HCT116 (cell line): ENCODE measurements at regions not wholly inside any gene's neighbourhood (a gene's known extent, or its start where the extent isn't known, plus 50 kb on each side); places are given as distances from the start of the nearest gene placed in this dataset.

ENCODE experiments used
- ATAC-seq: fragments of 200-7000 bp; cut with Tn5 transposase; 2 replicates; pipeline ENCODE4 v1.9.1; 2020; ENCODE audit warnings: mild to moderate bottlenecking, moderate library complexity
- BruUV-seq: library from RNA; stranded (reverse); fragments of 400-500 nt; replicated peaks from 2 replicates; lab custom pipeline; 2021; lab: Mats Ljungman, UMichigan
- CTCF ChIA-PET: fragments of 300-600 bp; sonication (Branson Sonifier 250); formaldehyde crosslinking; loops from one replicate; lab custom pipeline; 2021; ENCODE audit warnings: antibody characterized with exemption; lab: Charles Lee
- POLR2A ChIA-PET: fragments of 300-600, 350-600 bp; sonication (Branson Sonifier 250); formaldehyde crosslinking; loops from one replicate; lab custom pipeline; 2021; ENCODE audit warnings: antibody characterized with exemption; lab: Charles Lee
- RAD21 ChIA-PET, 2 experiments: fragments of 300-600 bp; sonication (Branson Sonifier 250); formaldehyde crosslinking; loops; one replicate each; lab custom pipeline; 2023; ENCODE audit warnings: low total read pairs in 2 of 2; ENCODE audit not compliant: uncharacterized antibody in 2 of 2, unreplicated experiment in 2 of 2, low non-redundant PET in 1 of 2; lab: Charles Lee
- DNase-seq: peaks from one replicate; pipeline ENCODE4 v3.0.0-alpha.2; 2010; ENCODE audit warnings: low read depth, low spot score
- H2AFZ ChIP-seq: fragments of 200-600 bp; shearing (Covaris generic), sonication (generic); 2 replicates; pipeline ENCODE4 v1.6.1; 2017; ENCODE audit warnings: low read depth, mixed run types, mixed read lengths, antibody characterized with exemption, low read length; ENCODE audit not compliant: poor library complexity, severe bottlenecking
- H3K27ac ChIP-seq: 2 replicates; pipeline ENCODE4 v1.5.1; 2012; ENCODE audit warnings: low read depth, low read length
- H3K27me3 ChIP-seq: fragments of 200-600 bp; sonication (generic); 2 replicates; pipeline ENCODE4 v1.6.1; 2016; ENCODE audit warnings: mixed run types, low read length, mixed read lengths; ENCODE audit not compliant: insufficient read depth
- H3K36me3 ChIP-seq, 2 experiments: fragments of 200-500 bp in 1 of 2; fragments of 200-600 bp in 1 of 2; sonication (Bioruptor generic) in 1 of 2; sonication (generic) in 1 of 2; 2 replicates each; pipeline versions ENCODE4 v1.5.1 to v1.6.1; 2014 to 2016; ENCODE audit warnings: low read length in 2 of 2, inconsistent platforms in 1 of 2, mixed read lengths in 1 of 2, mixed run types in 1 of 2; ENCODE audit not compliant: insufficient read depth in 2 of 2, control insufficient read depth in 1 of 2
- H3K4me1 ChIP-seq, 2 experiments: fragments of 200-600 bp in 1 of 2; sonication (generic) in 1 of 2; 2 replicates each; pipeline versions ENCODE4 v1.5.1 to v1.6.1; 2012 to 2017; ENCODE audit warnings: low read length in 2 of 2, inconsistent platforms in 1 of 2, mild to moderate bottlenecking in 1 of 2, mixed read lengths in 1 of 2, mixed run types in 1 of 2, moderate library complexity in 1 of 2; ENCODE audit not compliant: insufficient read depth in 2 of 2, control insufficient read depth in 1 of 2
- H3K4me2 ChIP-seq: fragments of 200-600 bp; sonication (generic); 2 replicates; pipeline ENCODE4 v1.6.1; 2017; ENCODE audit warnings: mixed run types, low read length, mixed read lengths
- H3K4me3 ChIP-seq, 2 experiments: fragments of 200-600 bp in 1 of 2; sonication (generic) in 1 of 2; replicated peaks in 1 of 2; 2 replicates each; pipeline ENCODE4 v1.5.1; 2011 to 2016; ENCODE audit warnings: low read length in 2 of 2, control low read depth in 1 of 2, low read depth in 1 of 2, mild to moderate bottlenecking in 1 of 2, mixed read lengths in 1 of 2, mixed run types in 1 of 2
- H3K79me2 ChIP-seq: fragments of 200-600 bp; sonication (generic); 2 replicates; pipeline ENCODE4 v1.6.1; 2017; ENCODE audit warnings: mild to moderate bottlenecking, mixed run types, low read length, moderate library complexity, mixed read lengths; ENCODE audit not compliant: insufficient read depth
- H3K9ac ChIP-seq: fragments of 200-600 bp; sonication (generic); 2 replicates; pipeline ENCODE4 v1.6.1; 2016; ENCODE audit warnings: low read length, mixed read lengths
- H3K9me2 ChIP-seq: fragments of 200-600 bp; sonication (generic), shearing (Covaris generic); 2 replicates; pipeline ENCODE4 v1.6.1; 2017; ENCODE audit warnings: mixed run types, mild to moderate bottlenecking, moderate library complexity; ENCODE audit not compliant: insufficient read depth
- H3K9me3 ChIP-seq, 2 experiments: fragments of 200-500 bp in 1 of 2; fragments of 200-600 bp in 1 of 2; sonication (Bioruptor generic) in 1 of 2; sonication (generic) in 1 of 2; 2 replicates each; pipeline ENCODE4 v1.6.1; 2014 to 2017; ENCODE audit warnings: low read length in 2 of 2, mixed read lengths in 2 of 2, inconsistent platforms in 1 of 2, low read depth in 1 of 2, mild to moderate bottlenecking in 1 of 2, mixed run types in 1 of 2, moderate library complexity in 1 of 2; ENCODE audit not compliant: control insufficient read depth in 1 of 2, insufficient read depth in 1 of 2
- H4K20me1 ChIP-seq: fragments of 200-600 bp; sonication (generic), shearing (Covaris generic); 2 replicates; pipeline ENCODE4 v1.6.1; 2017; ENCODE audit warnings: mixed run types, mild to moderate bottlenecking, moderate library complexity; ENCODE audit not compliant: insufficient read depth
- CBX3 ChIP-seq: IDR thresholded peaks from 2 replicates; pipeline ENCODE4 v1.6.1; 2012; ENCODE audit warnings: low read depth
- ELF1 ChIP-seq: IDR thresholded peaks from 2 replicates; pipeline ENCODE4 v1.6.1; 2012; ENCODE audit warnings: low read depth, borderline replicate concordance
- EZH2 ChIP-seq: fragments of 200-600 bp; sonication (generic); IDR thresholded peaks from 2 replicates; pipeline ENCODE4 v1.6.1; 2017; ENCODE audit warnings: antibody characterized with exemption, mixed run types
- FOSL1 ChIP-seq: IDR thresholded peaks from 2 replicates; pipeline ENCODE4 v1.6.1; 2012; ENCODE audit warnings: low read depth
- POLR2A ChIP-seq: IDR thresholded peaks from 2 replicates; pipeline ENCODE4 v1.7.0; 2011; ENCODE audit warnings: borderline replicate concordance; ENCODE audit not compliant: insufficient read depth, insufficient read length; ENCODE audit errors: extremely low read depth
- RAD21 ChIP-seq: IDR thresholded peaks from 2 replicates; pipeline ENCODE4 v1.6.1; 2012; ENCODE audit warnings: low read depth, mild to moderate bottlenecking
- SIN3A ChIP-seq: IDR thresholded peaks from 2 replicates; pipeline ENCODE4 v1.6.1; 2012; ENCODE audit warnings: low read depth
- SP1 ChIP-seq: IDR thresholded peaks from 2 replicates; pipeline ENCODE4 v1.6.1; 2012; ENCODE audit warnings: low read depth
- SRF ChIP-seq: IDR thresholded peaks from 2 replicates; pipeline ENCODE4 v1.6.1; 2012; ENCODE audit warnings: low read depth
- YY1 ChIP-seq: IDR thresholded peaks from 2 replicates; pipeline ENCODE4 v1.6.1; 2011; ENCODE audit warnings: low read length, low read depth, moderate library complexity, mild to moderate bottlenecking; ENCODE audit not compliant: insufficient replicate concordance; ENCODE audit errors: extremely low read depth
- ZFX ChIP-seq: fragments of 450-650 bp; IDR thresholded peaks from 2 replicates; pipeline ENCODE4 v1.6.1; 2017
- ZNF274 ChIP-seq: fragments of 200-500 bp; sonication (Bioruptor generic); IDR thresholded peaks from 2 replicates; pipeline ENCODE4 v1.6.1; 2014; ENCODE audit warnings: mild to moderate bottlenecking, low read depth, low read length, inconsistent platforms
- intact Hi-C: fragments of 100-400 bp; cut with micrococcal nuclease; formaldehyde crosslinking; loops from 2 replicates; pipeline ENCODE4 v1.10.0; 2022
- TF ChIP-seq, protein P1 (sequence below): IDR thresholded peaks from 2 replicates; pipeline ENCODE4 v1.6.1; 2012; ENCODE audit warnings: low read depth
- TF ChIP-seq, protein P2 (sequence below), 3 experiments: fragments of 200-600 bp in 1 of 3; sonication (generic) in 1 of 3; IDR thresholded peaks in 2 of 3; conservative IDR thresholded peaks in 1 of 3; 2 replicates each; pipeline ENCODE4 v1.5.1; 2012 to 2017; ENCODE audit warnings: low read depth in 2 of 3, low read length in 2 of 3, antibody characterized with exemption in 1 of 3, borderline replicate concordance in 1 of 3, control low read depth in 1 of 3, mild to moderate bottlenecking in 1 of 3, mixed read lengths in 1 of 3, mixed run types in 1 of 3, moderate library complexity in 1 of 3; ENCODE audit not compliant: insufficient read depth in 1 of 3

DNA sequence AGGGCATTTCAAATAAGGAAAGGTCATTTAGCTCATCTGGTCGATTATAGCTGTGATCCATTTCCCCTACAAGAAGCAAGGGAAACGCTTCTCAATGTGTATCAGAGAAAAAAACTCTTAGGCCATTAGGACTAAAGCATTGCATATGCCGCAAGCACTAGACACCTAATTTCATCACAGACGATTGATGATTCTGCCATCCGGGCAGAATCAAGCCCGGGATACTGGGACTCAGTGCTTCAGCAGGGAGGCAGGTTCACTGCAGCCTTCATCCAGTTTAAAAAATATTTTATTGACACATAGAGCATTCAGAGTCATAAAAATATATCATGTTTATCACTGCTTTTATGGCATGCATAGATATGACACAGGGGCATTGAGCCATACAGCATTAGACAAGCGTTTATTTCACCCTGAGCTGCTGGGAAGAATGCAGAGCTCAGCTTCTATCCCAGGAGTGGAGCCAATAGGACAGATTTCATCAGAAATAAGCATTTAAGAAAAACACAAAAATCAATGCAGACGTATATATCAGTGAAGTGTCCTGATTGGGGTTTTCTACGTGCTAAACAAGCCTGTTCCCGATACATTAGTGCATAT lies 806.9 kb downstream of the GALC start (continued):
- TF ChIP-seq, protein P1, sequence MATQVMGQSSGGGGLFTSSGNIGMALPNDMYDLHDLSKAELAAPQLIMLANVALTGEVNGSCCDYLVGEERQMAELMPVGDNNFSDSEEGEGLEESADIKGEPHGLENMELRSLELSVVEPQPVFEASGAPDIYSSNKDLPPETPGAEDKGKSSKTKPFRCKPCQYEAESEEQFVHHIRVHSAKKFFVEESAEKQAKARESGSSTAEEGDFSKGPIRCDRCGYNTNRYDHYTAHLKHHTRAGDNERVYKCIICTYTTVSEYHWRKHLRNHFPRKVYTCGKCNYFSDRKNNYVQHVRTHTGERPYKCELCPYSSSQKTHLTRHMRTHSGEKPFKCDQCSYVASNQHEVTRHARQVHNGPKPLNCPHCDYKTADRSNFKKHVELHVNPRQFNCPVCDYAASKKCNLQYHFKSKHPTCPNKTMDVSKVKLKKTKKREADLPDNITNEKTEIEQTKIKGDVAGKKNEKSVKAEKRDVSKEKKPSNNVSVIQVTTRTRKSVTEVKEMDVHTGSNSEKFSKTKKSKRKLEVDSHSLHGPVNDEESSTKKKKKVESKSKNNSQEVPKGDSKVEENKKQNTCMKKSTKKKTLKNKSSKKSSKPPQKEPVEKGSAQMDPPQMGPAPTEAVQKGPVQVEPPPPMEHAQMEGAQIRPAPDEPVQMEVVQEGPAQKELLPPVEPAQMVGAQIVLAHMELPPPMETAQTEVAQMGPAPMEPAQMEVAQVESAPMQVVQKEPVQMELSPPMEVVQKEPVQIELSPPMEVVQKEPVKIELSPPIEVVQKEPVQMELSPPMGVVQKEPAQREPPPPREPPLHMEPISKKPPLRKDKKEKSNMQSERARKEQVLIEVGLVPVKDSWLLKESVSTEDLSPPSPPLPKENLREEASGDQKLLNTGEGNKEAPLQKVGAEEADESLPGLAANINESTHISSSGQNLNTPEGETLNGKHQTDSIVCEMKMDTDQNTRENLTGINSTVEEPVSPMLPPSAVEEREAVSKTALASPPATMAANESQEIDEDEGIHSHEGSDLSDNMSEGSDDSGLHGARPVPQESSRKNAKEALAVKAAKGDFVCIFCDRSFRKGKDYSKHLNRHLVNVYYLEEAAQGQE = no peak
- TF ChIP-seq SP1 = no peak
- TF ChIP-seq, protein P2, sequence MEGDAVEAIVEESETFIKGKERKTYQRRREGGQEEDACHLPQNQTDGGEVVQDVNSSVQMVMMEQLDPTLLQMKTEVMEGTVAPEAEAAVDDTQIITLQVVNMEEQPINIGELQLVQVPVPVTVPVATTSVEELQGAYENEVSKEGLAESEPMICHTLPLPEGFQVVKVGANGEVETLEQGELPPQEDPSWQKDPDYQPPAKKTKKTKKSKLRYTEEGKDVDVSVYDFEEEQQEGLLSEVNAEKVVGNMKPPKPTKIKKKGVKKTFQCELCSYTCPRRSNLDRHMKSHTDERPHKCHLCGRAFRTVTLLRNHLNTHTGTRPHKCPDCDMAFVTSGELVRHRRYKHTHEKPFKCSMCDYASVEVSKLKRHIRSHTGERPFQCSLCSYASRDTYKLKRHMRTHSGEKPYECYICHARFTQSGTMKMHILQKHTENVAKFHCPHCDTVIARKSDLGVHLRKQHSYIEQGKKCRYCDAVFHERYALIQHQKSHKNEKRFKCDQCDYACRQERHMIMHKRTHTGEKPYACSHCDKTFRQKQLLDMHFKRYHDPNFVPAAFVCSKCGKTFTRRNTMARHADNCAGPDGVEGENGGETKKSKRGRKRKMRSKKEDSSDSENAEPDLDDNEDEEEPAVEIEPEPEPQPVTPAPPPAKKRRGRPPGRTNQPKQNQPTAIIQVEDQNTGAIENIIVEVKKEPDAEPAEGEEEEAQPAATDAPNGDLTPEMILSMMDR (IDR thresholded peaks at IDR 0.05 in 2 of 3, conservative IDR thresholded peaks at IDR 0.05 in 1 of 3; ENCODE audit: borderline replicate concordance in 1 of 3, insufficient read depth in 1 of 3, low read depth in 2 of 3, low read length in 2 of 3) = no peak
- TF ChIP-seq FOSL1 = no peak
- no peak for TF ChIP-seq EZH2
- no peak for TF ChIP-seq SRF
- TF ChIP-seq POLR2A = no peak
- no peak for TF ChIP-seq ZFX
- TF ChIP-seq RAD21 = no peak

DNA sequence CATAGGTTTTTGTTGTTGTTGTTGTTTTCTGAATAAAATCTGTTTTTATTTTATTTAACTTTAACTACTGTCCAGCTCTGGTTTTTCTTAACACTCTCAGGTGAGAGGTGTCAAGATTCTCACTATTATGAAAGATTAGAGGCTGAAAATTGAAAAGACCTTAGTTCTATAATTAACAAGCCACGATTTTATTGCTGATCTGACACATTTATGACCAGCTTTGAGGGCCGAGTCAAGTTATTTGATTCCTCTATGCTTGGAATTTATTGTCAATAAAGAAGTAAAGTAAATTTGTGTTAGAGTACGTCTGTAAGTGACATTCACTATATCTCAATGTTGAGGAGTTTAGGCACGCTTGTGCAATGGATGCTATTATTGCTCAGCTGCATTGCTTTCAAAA lies 808.8 kb downstream of the GALC start:
- peaks cover 0 to 23% of the 10 kb centered on the region in 2 experiments; a peak in 2 of 4 replicates for H3K9me3 ChIP-seq
- no peaks in the 10 kb centered on the region for H3K79me2 ChIP-seq
- H2AFZ ChIP-seq = no peak overlapping the region
- no peak for DNase-seq
- intact Hi-C loops = no loop called here
- no peak overlapping the region for H3K4me2 ChIP-seq
- ATAC-seq = no peak
- H4K20me1 ChIP-seq = no peaks in the 10 kb centered on the region
- no peak overlapping the region for H3K9ac ChIP-seq
- BruUV-seq = no TSS peak
- CTCF ChIA-PET = no interaction called here
- no peaks in the 10 kb centered on the region for H3K9me2 ChIP-seq
- H3K27ac ChIP-seq = no peak overlapping the region
- no peak overlapping the region for H3K4me3 ChIP-seq
- TF ChIP-seq ZNF274 (no peak), ELF1 (no peak), SIN3A (no peak), CBX3 (no peak), YY1 (no peak)
- TF ChIP-seq, protein P2 (IDR thresholded peaks at IDR 0.05 in 2 of 3, conservative IDR thresholded peaks at IDR 0.05 in 1 of 3; ENCODE audit: borderline replicate concordance in 1 of 3, insufficient read depth in 1 of 3, low read depth in 2 of 3, low read length in 2 of 3) = no peak
- RAD21 ChIA-PET = no interaction called here
- no peaks in the 10 kb centered on the region for H3K36me3 ChIP-seq
- H3K27me3 ChIP-seq = no peaks in the 10 kb centered on the region
- no peaks in the 10 kb centered on the region for H3K4me1 ChIP-seq
- POLR2A ChIA-PET = no interaction called here
